ENCODE measurements at regions not wholly inside any gene's neighbourhood (a gene's known extent, or its start where the extent isn't known, plus 50 kb on each side); places are given as distances from the start of the nearest gene placed in this dataset.

DNA sequence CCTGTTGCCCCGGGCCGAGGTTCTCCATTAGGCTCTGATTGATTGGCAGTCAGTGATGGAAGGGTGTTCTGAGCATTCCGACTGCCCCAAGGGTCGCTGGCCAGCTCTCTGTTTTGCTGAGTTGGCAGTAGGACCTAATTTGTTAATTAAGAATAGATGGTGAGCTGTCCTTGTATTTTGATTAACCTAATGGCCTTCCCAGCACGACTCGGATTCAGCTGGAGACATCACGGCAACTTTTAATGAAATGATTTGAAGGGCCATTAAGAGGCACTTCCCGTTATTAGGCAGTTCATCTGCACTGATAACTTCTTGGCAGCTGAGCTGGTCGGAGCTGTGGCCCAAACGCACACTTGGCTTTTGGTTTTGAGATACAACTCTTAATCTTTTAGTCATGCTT lies 74.2 kb downstream of the HAPSTR1 start:
- TF ChIP-seq, protein P1, sequence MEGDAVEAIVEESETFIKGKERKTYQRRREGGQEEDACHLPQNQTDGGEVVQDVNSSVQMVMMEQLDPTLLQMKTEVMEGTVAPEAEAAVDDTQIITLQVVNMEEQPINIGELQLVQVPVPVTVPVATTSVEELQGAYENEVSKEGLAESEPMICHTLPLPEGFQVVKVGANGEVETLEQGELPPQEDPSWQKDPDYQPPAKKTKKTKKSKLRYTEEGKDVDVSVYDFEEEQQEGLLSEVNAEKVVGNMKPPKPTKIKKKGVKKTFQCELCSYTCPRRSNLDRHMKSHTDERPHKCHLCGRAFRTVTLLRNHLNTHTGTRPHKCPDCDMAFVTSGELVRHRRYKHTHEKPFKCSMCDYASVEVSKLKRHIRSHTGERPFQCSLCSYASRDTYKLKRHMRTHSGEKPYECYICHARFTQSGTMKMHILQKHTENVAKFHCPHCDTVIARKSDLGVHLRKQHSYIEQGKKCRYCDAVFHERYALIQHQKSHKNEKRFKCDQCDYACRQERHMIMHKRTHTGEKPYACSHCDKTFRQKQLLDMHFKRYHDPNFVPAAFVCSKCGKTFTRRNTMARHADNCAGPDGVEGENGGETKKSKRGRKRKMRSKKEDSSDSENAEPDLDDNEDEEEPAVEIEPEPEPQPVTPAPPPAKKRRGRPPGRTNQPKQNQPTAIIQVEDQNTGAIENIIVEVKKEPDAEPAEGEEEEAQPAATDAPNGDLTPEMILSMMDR (conservative IDR thresholded peaks at IDR 0.05; ENCODE audit: low read depth, low read length): no peak
- no peak for TF ChIP-seq EZH2 (IDR thresholded peaks at IDR 0.05; ENCODE audit: borderline replicate concordance, low read depth, low read length, poor library complexity, severe bottlenecking)
